Limb (tissue), 2 donors: ENCODE measurements at regions not wholly inside any gene's neighbourhood (a gene's known extent, or its start where the extent isn't known, plus 50 kb on each side); places are given as distances from the start of the nearest gene placed in this dataset.

Experiments
- DNase-seq, 2 donors: peaks; one replicate each; pipeline ENCODE4 v3.0.0-alpha.2; 2016; ENCODE audit errors: extremely low spot score in 2 of 2

GRCh38 chr17:70642059-70642458, 472.7 kb downstream of the KCNJ2 start:
- DNase-seq, result no peak

- DNase-seq, result no peak
Observed at GRCh38 chr17:70644096-70644495, 474.8 kb downstream of the KCNJ2 start.

- DNase-seq, result no peak
Observed at GRCh38 chr17:70646673-70647072, 477.3 kb downstream of the KCNJ2 start.

GRCh38 chr17:70648166-70648565, 478.8 kb downstream of the KCNJ2 start:
- no peak for DNase-seq

GRCh38 chr17:70653850-70654249, 484.5 kb downstream of the KCNJ2 start:
- DNase-seq, result no peak

- peak in 1 of 2 donors; percentile 64 for DNase-seq
Observed at GRCh38 chr17:70654706-70655105, 485.4 kb downstream of the KCNJ2 start.

GRCh38 chr17:70655176-70655958, 486.0 kb downstream of the KCNJ2 start:
- DNase-seq, result peak in 1 of 2 donors; percentile 42

GRCh38 chr17:70658317-70658716, 489.0 kb downstream of the KCNJ2 start:
- DNase-seq, result no peak

GRCh38 chr17:70658840-70659239, 489.5 kb downstream of the KCNJ2 start:
- no peak for DNase-seq

- DNase-seq, result no peak
Observed at GRCh38 chr17:70661342-70662222, 492.2 kb downstream of the KCNJ2 start.

- no peak for DNase-seq
Observed at GRCh38 chr17:70668276-70668937, 499.1 kb downstream of the KCNJ2 start.

- no peak for DNase-seq
Observed at GRCh38 chr17:70668938-70669778, 499.8 kb downstream of the KCNJ2 start.

- DNase-seq, result no peak
Observed at GRCh38 chr17:70674061-70674460, 504.7 kb downstream of the KCNJ2 start.

- no peak for DNase-seq
Observed at GRCh38 chr17:70675070-70675590, 505.8 kb downstream of the KCNJ2 start.

GRCh38 chr17:70677783-70678647, 508.7 kb downstream of the KCNJ2 start:
- no peak for DNase-seq

GRCh38 chr17:70678889-70679288, 509.6 kb downstream of the KCNJ2 start:
- no peak for DNase-seq

GRCh38 chr17:70683936-70684335, 514.6 kb downstream of the KCNJ2 start:
- DNase-seq, result no peak

GRCh38 chr17:70687421-70687820, 518.1 kb downstream of the KCNJ2 start:
- no peak for DNase-seq

- no peak for DNase-seq
Observed at GRCh38 chr17:70691150-70691549, 521.8 kb downstream of the KCNJ2 start.

GRCh38 chr17:70699408-70699807, 530.1 kb downstream of the KCNJ2 start:
- no peak for DNase-seq
